Naive thymus-derived CD4-positive, alpha-beta T cell (primary cell): ENCODE measurements at regions not wholly inside any gene's neighbourhood (a gene's known extent, or its start where the extent isn't known, plus 50 kb on each side); places are given as distances from the start of the nearest gene placed in this dataset.

Experiments used
- ATAC-seq: fragments of 150-1000 bp; cut with Tn5 transposase; 2 replicates; pipeline ENCODE4 v1.10.0; 2021; ENCODE audit warnings: mild to moderate bottlenecking, moderate library complexity
- CTCF ChIA-PET: fragments of 350-600 bp; sonication (Branson Sonifier 250); formaldehyde crosslinking; loops from one replicate; lab custom pipeline; 2021; ENCODE audit warnings: antibody characterized with exemption; lab: Charles Lee
- POLR2A ChIA-PET: fragments of 350-600 bp; sonication (Branson Sonifier 250); formaldehyde crosslinking; loops from one replicate; lab custom pipeline; 2021; ENCODE audit warnings: antibody characterized with exemption, inconsistent platforms; lab: Charles Lee
- DNase-seq, 9 donors: peaks; one replicate each; pipeline versions ENCODE4 v3.0.0 to v3.0.0-alpha.2; 2020 to 2022; ENCODE audit warnings: mixed read lengths in 1 of 9
- H3K27ac ChIP-seq: one replicate; pipeline ENCODE4 v1.7.0; 2013; ENCODE audit warnings: mild to moderate bottlenecking, low read depth, low read length, moderate library complexity
- H3K27me3 ChIP-seq, 2 donors: one replicate each; pipeline ENCODE4 v1.7.0; 2013; ENCODE audit warnings: low read length in 2 of 2, mild to moderate bottlenecking in 2 of 2, moderate library complexity in 2 of 2; ENCODE audit not compliant: control insufficient read depth in 2 of 2, insufficient read depth in 2 of 2
- H3K36me3 ChIP-seq, 3 experiments: 1 replicate in 2 of 3; 2 replicates in 1 of 3; pipeline ENCODE4 v1.7.0; 2013; ENCODE audit warnings: low read length in 3 of 3, mild to moderate bottlenecking in 3 of 3, moderate library complexity in 1 of 3; ENCODE audit not compliant: insufficient read depth in 3 of 3, control insufficient read depth in 2 of 3
- H3K4me1 ChIP-seq, 2 donors: one replicate each; pipeline ENCODE4 v1.7.0; 2013; ENCODE audit warnings: low read length in 2 of 2, mild to moderate bottlenecking in 2 of 2, moderate library complexity in 1 of 2; ENCODE audit not compliant: control insufficient read depth in 2 of 2, insufficient read depth in 2 of 2
- H3K4me3 ChIP-seq: 2 replicates; pipeline ENCODE4 v1.7.0; 2013; ENCODE audit warnings: mild to moderate bottlenecking, low read length
- H3K9me3 ChIP-seq, 3 experiments: 1 replicate in 2 of 3; 2 replicates in 1 of 3; pipeline ENCODE4 v1.7.0; 2013; ENCODE audit warnings: low read length in 3 of 3; ENCODE audit not compliant: control insufficient read depth in 2 of 3
- H3K27ac Mint-ChIP-seq, 9 donors: one replicate each; pipeline ENCODE4 v1.8.0; 2020 to 2022; ENCODE audit warnings: mixed read lengths in 9 of 9, mild to moderate bottlenecking in 8 of 9, moderate library complexity in 5 of 9, inconsistent platforms in 2 of 9
- H3K27me3 Mint-ChIP-seq, 5 donors: one replicate each; pipeline ENCODE4 v1.8.0; 2021 to 2022; ENCODE audit warnings: mixed read lengths in 5 of 5, mild to moderate bottlenecking in 1 of 5
- H3K36me3 Mint-ChIP-seq, 5 donors: one replicate each; pipeline ENCODE4 v1.8.0; 2020 to 2022; ENCODE audit warnings: mixed read lengths in 5 of 5, mild to moderate bottlenecking in 3 of 5, inconsistent platforms in 1 of 5
- H3K4me1 Mint-ChIP-seq, 7 donors: one replicate each; pipeline ENCODE4 v1.8.0; 2020 to 2022; ENCODE audit warnings: mixed read lengths in 7 of 7, mild to moderate bottlenecking in 3 of 7, inconsistent platforms in 1 of 7
- H3K4me3 Mint-ChIP-seq, 10 donors: one replicate each; pipeline ENCODE4 v1.8.0; 2020 to 2022; ENCODE audit warnings: mild to moderate bottlenecking in 10 of 10, mixed read lengths in 10 of 10, moderate library complexity in 6 of 10, inconsistent platforms in 2 of 10
- H3K9me3 Mint-ChIP-seq, 11 donors: one replicate each; pipeline ENCODE4 v1.8.0; 2020 to 2022; ENCODE audit warnings: mixed read lengths in 11 of 11, mild to moderate bottlenecking in 4 of 11, inconsistent platforms in 1 of 11, moderate library complexity in 1 of 11
- intact Hi-C, 2 donors: fragments of 100-400 bp; cut with micrococcal nuclease; formaldehyde crosslinking; loops; one replicate each; pipeline ENCODE4 v1.15.1; 2023

GRCh38 chr17:72069586-72070202 is 51.1 kb upstream of the SOX9 start:
- DNase-seq (no peak), ATAC-seq (no peak)
- no peak overlapping the region for H3K4me3 ChIP-seq
- peaks cover 0 to 1% (median 0%) of the 10 kb centered on the region in 7 donors for H3K4me1 Mint-ChIP-seq
- H3K27ac ChIP-seq = no peak overlapping the region
- no peaks in the 10 kb centered on the region for H3K27me3 ChIP-seq
- no peak overlapping the region for H3K27ac Mint-ChIP-seq
- CTCF ChIA-PET = no interaction called here
- peaks cover 0 to 31% (median 0%) of the 10 kb centered on the region in 5 donors for H3K27me3 Mint-ChIP-seq
- no peaks in the 10 kb centered on the region for H3K36me3 ChIP-seq
- peaks cover 0 to 7% (median 0%) of the 10 kb centered on the region in 5 donors for H3K36me3 Mint-ChIP-seq
- peaks cover 0 to 21% (median 5%) of the 10 kb centered on the region in 11 donors for H3K9me3 Mint-ChIP-seq
- POLR2A ChIA-PET = no interaction called here
- intact Hi-C loops = no loop called here
- no peak overlapping the region for H3K4me3 Mint-ChIP-seq
- no peaks in the 10 kb centered on the region for H3K4me1 ChIP-seq
- H3K9me3 ChIP-seq = no peaks in the 10 kb centered on the region
